HG03469 (cell line): ENCODE measurements at regions not wholly inside any gene's neighbourhood (a gene's known extent, or its start where the extent isn't known, plus 50 kb on each side); places are given as distances from the start of the nearest gene placed in this dataset.
A peak's percentile ranks its signal among the peaks of the same experiment; 100 is the strongest.
"Not testable (repeated sequence)": the region's sequence is repeated elsewhere in the genome, so short reads cannot be mapped to it uniquely, and the experiment has no call there.

Source experiments
- ATAC-seq: cut with Tn5 transposase; IDR thresholded peaks from one replicate; pipeline ENCODE4 v1.9.1; 2021; ENCODE audit warnings: mild to moderate bottlenecking, moderate library complexity, moderate number of reproducible peaks; ENCODE audit not compliant: unreplicated experiment

- ATAC-seq: no peak
Observed at GRCh38 chr3:161689584-161690298, 193.1 kb downstream of the OTOL1 start.

GRCh38 chr3:161690299-161690620, 193.7 kb downstream of the OTOL1 start:
- no peak for ATAC-seq

DNA sequence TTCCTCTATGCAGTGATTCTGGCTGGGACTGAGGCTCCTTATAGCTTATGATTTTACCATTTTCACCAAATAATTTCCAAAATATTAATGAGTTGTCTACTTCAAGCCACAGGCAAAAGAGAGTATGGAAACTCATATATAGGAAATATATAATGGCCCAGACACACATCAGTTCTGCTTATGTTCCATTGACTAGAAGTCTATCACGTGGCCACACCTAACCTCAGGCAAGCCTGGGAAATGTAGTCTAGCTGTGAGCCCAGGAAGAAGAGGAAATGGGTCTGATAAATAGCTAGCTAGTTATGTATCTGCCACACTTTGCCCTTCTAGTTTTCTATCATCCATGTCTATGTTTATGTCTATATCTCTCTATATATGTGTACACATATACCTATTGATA, 195.1 kb downstream of the OTOL1 start:
- ATAC-seq: no peak

- ATAC-seq: no peak
Observed at GRCh38 chr3:161694682-161695564, 198.3 kb downstream of the OTOL1 start.

- ATAC-seq: no peak
Observed at GRCh38 chr3:161695811-161696210, 199.2 kb downstream of the OTOL1 start.

DNA sequence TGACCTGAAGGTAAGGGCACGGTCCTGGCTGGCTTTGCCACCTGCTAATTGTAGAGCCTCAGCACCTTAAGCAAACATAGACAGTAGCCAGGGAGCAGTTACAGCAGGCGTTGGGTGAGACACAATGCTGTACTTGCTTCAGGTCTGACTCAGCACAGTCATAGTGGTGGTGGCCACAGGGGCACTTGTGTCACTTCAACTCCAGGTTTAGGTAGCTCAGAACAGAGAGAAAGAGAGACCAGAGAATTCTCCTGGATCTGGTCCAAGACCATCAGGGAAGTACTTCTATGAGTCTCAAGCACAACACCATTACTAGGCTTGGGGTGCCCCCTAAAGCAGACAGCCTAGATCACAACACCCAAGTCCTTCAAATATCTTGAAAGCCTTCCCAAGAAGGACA, 204.4 kb downstream of the OTOL1 start:
- no peak for ATAC-seq

GRCh38 chr3:161707253-161707652, 210.6 kb downstream of the OTOL1 start:
- not testable (repeated sequence) for ATAC-seq

DNA sequence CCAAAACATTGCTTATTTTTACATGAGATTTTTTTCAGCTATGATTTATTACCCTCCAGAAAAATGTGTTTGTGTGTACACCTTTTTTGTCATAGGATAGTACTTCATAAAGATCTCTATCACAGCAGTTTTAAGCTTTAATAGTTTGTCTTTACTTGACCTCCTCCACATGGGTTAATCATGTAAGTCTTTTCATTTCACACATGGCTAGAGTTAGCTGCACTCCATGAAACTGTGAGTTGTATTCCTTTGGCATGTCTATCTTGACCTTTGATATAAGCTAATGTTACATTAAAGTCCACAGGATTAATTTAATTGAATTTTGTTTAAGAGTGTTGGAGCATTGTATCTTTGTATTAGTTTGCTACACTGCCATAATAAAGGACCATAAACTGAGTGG, 217.1 kb downstream of the OTOL1 start:
- no peak for ATAC-seq

DNA sequence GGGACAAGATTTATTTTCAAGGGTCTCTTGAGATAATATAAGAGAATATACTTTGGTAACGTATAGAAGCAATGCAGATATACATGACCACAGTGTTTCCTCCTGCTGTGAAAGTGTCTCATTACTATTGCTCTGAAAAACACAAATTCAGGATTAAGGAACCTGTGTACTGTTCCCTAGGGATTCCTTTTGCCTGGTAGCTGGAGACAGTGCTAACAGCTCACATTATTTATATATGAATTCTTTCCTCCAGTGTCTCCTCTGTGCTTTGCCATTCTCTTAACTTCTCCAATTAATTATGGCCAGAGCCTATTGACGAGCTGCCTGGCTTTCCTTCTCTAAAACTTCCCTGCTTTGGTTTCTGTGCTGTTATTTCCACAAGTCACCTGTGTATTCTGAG, 235.4 kb downstream of the OTOL1 start:
- no peak for ATAC-seq

GRCh38 chr3:161737171-161737570, 240.6 kb downstream of the OTOL1 start:
- ATAC-seq: no peak

GRCh38 chr3:161740421-161740820, 243.8 kb downstream of the OTOL1 start:
- no peak for ATAC-seq

DNA sequence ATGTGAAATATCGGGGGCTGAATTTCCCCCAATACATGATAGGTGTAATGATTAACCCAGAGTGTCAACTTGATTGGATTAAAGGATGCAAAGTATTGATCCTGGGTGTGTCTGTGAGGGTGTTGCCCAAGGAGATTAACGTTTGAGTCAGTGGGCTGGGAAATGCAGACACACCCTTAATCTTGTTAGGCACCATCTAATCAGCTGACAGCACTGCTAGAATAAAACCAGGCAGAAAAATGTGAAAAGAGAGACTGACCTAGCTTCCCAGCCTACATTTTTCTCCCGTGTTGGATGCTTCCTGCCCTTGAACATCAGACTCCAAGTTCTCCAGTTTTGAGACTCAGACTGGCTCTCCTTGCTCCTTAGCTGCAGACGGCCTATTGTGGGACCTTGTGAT, 247.8 kb downstream of the OTOL1 start:
- ATAC-seq: no peak

- no peak for ATAC-seq
Observed at GRCh38 chr3:161745741-161746140, 249.1 kb downstream of the OTOL1 start.

DNA sequence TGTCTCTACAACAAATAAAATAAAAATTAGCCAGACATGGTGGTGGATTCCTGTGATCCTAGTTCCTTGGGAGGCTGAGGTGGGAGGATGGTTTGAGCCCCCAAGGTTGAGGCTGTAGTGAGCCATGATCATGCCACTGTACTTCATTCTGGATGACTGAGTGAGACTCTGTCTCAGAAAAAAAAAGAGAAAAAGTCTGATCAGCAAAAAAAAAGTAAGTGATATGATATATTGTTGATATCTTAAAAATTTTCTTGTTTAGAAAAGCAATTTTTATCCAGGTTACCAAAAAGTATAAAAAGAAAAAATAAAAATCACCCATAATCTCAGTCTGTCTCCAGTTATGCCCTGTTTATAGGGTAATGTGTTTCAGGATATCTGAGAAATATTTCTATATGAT, 251.4 kb downstream of the OTOL1 start:
- ATAC-seq: no peak

DNA sequence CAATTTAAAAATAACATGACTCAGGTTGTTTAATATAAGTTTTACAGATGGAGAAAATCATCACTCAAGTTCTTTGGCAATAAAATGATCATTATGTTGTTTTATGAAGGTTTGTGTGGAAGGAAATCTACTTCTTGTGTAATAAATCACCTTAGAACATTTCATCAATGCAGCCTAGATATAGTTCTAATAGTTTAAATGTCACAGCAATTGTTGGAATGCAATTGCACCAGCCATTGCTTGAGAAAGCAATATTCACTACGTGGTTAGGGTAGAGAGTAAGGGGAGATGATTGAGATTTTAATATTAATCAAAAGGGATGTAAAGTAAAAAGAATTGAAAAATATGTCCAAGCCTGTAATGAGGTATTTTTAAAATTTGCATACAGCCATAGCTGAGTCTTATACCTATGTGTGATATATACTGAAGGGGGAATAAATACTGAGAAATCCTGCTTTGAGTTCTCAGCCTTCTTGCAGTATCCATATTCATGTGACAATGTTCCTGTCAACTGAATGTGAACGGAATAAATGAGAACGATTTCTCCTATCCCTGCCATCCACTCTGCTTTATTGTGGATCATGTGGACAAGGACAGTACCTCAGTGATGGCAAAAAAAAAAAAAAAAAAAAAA, 257.9 kb downstream of the OTOL1 start:
- no peak for ATAC-seq

- no peak for ATAC-seq
Observed at GRCh38 chr3:161759444-161759843, 262.8 kb downstream of the OTOL1 start.

GRCh38 chr3:161766331-161766730, 269.7 kb downstream of the OTOL1 start:
- ATAC-seq: no peak

DNA sequence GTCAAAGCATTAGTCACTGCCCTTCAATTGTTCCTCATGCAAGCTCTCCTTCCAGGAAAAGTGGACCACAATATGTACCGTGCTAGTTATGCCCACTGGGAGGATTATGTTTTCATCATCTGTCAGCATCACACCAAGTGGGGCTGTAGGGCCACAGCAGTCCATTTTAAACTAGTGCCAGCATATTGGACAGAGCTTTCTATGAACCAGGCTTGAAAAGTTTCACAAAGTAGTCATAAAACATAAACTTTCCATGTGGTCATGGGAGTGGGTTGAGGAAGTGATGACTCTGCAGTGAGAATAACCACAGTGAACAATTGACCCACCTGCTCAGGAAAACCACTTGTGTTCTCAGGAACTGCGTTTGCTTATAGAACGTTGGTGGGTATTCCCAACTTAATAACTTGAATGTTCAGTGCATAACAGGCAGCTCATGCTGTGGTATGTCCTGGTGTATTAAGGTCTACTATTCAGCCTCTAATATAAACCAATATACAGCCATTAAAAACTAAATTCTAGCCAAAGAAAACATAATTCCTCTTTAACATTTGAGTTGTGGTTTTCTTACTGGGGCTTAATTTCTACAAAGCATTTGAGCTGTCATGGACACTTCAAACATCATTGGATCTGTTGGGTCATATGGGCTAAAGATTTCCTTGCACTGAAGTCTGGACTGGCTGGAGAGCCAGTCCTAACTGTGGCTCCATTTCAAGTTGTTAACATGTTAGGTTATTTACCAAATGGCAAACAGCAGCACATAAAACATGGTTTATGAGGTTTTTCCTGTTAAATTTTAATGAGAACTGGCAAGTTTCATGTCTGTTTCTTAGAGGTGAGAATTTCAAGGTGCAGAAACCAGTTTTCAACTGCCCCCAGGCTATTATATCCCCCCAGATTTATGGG, 274.1 kb downstream of the OTOL1 start:
- peak; percentile 74 for ATAC-seq

DNA sequence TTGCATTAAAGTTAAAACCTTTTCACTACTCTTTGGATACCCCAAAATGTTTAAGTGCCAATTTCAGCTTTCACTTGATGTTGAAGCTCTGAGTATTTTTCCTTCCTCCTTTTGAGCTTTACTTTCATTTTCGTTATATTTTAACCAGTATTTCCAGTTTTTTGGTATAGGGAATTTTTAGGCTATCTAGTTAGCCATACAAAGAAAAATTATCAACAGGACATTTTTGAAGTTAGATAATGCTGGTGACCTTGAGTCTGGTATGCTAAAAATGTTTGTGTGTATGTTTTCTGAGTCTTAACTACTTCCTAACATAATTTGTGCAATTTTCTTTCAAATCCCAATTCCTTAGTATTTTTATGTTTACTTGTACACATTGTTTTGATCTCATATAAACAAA, 284.8 kb downstream of the OTOL1 start:
- no peak for ATAC-seq

DNA sequence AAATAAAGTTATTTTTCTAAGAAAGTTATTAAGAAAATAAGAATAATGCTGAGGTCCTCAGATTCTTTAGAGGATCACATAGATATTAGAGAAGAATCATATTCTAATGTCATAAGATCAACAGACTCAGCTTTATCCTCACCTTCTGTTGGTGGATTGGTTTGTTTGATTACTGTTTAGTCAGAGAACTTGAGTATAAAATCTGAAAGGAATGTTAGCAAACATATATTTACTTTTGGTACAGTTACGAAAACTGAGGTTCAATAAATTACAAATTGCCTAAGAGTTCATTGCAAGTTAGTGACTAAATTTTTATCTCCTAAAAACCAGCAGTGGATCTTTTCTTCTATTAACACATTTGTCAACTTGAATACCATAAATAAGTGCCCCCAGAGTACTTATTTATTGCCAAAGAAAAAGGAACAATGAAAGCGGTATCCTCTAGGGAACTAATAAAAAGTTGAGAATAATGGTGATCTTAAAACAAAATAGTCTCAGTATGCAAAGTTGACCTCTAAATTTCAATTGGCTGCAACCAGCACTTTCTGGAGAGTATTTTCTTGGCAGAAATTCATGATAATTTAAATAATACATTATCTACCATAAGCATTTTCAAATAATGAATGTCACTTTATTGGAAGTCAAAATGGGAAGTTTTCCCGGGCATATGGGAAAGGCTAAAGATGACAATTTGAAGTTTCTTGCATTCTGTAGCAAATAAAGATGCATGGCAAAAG, 296.8 kb downstream of the OTOL1 start:
- ATAC-seq: no peak
